H1 (cell line): ENCODE measurements at regions not wholly inside any gene's neighbourhood (a gene's known extent, or its start where the extent isn't known, plus 50 kb on each side); places are given as distances from the start of the nearest gene placed in this dataset.

Source experiments
- ASH2L ChIP-seq: fragments of 200-600, 300-600 bp; sonication (generic); IDR thresholded peaks from one replicate; pipeline ENCODE4 v1.7.1; 2017; ENCODE audit warnings: low read length
- CBX8 ChIP-seq: fragments of 300-800, 300-1000 bp; sonication (generic); IDR thresholded peaks from 2 replicates; pipeline ENCODE4 v1.7.1; 2016; ENCODE audit warnings: low read depth, low read length, borderline replicate concordance
- CHD1 ChIP-seq: IDR thresholded peaks from 2 replicates; pipeline ENCODE4 v1.6.1; 2012; ENCODE audit warnings: low read depth, low read length, improper control_type of control experiment
- CHD7 ChIP-seq: fragments of 300-600 bp; sonication (generic); IDR thresholded peaks from 2 replicates; pipeline ENCODE4 v1.7.1; 2012; ENCODE audit warnings: low read length, moderate library complexity, mild to moderate bottlenecking, inconsistent platforms; ENCODE audit not compliant: insufficient replicate concordance
- EGR1 ChIP-seq: IDR thresholded peaks from 2 replicates; pipeline ENCODE4 v1.6.1; 2011; ENCODE audit warnings: low read depth, low read length, borderline replicate concordance
- FOSL1 ChIP-seq: IDR thresholded peaks from 2 replicates; pipeline ENCODE4 v1.6.1; 2011; ENCODE audit warnings: mild to moderate bottlenecking, low read depth, low read length, moderate library complexity; ENCODE audit not compliant: insufficient read depth
- KDM1A ChIP-seq: fragments of 200-600, 300-600 bp; sonication (generic); IDR thresholded peaks from 2 replicates; pipeline ENCODE4 v1.7.1; 2016; ENCODE audit warnings: mild to moderate bottlenecking, low read length, borderline replicate concordance
- SAP30 ChIP-seq: fragments of 300-600 bp; sonication (generic); IDR thresholded peaks from 2 replicates; pipeline ENCODE4 v1.7.1; 2012; ENCODE audit warnings: low read length, moderate library complexity, mild to moderate bottlenecking, inconsistent platforms; ENCODE audit not compliant: insufficient read depth, insufficient replicate concordance
- SIX5 ChIP-seq: IDR thresholded peaks from 2 replicates; pipeline ENCODE4 v1.6.1; 2011; ENCODE audit warnings: mild to moderate bottlenecking, low read depth, low read length
- ZNF274 ChIP-seq: IDR thresholded peaks from 2 replicates; pipeline ENCODE4 v1.7.0; 2012; ENCODE audit warnings: low read length, borderline replicate concordance; ENCODE audit errors: extremely low read depth

GRCh38 chr4:23163647-23164436 is 471.1 kb downstream of the GBA3 start (continued):
- no peak for TF ChIP-seq CHD7
- no peak for TF ChIP-seq SIX5
- no peak for TF ChIP-seq KDM1A
- TF ChIP-seq ASH2L = no peak
- TF ChIP-seq CBX8 = no peak
- no peak for TF ChIP-seq SAP30
- TF ChIP-seq FOSL1 = no peak
- no peak for TF ChIP-seq ZNF274
- TF ChIP-seq CHD1 = no peak
- TF ChIP-seq EGR1 = no peak
